Esophagus muscularis mucosa (tissue), 3 donors: ENCODE measurements at regions not wholly inside any gene's neighbourhood (a gene's known extent, or its start where the extent isn't known, plus 50 kb on each side); places are given as distances from the start of the nearest gene placed in this dataset.
A peak's percentile ranks its signal among the peaks of the same experiment; 100 is the strongest.

ENCODE experiments used
- POLR2AphosphoS5 ChIP-seq, 2 donors: sonication (generic); formaldehyde crosslinking; IDR thresholded peaks; one replicate each; pipeline ENCODE4 v1.6.1; 2017; ENCODE audit warnings: antibody characterized with exemption in 2 of 2
- TF ChIP-seq, protein P1 (sequence below), 3 experiments: fragments of 200-600 bp in 2 of 3; fragments of 450-650 bp in 1 of 3; sonication (generic) in 2 of 3; IDR thresholded peaks; one replicate each; pipeline ENCODE4 v1.5.1; 2017 to 2019; ENCODE audit warnings: antibody characterized with exemption in 3 of 3, mild to moderate bottlenecking in 2 of 3, moderate library complexity in 1 of 3

DNA sequence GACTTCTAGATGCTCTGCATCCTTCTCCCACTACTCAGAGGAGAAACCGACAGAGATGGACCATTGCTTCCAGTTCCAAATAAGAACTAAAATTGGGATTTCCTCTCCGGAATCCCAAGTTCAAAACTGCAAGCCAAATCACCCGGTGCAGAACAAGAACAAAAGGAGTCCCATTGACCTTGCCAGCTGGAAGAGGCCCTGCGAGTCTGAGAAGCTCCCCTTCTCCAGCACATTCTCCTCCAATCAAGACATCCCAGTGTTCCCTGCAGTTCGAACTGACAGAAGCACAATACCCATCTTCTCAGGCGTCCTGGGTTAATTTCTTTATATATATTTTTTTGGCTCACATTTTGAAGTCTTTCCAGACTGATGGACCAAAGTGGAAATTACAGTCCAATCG is 195.3 kb upstream of the MEIS1 start:
- TF ChIP-seq, protein P1, sequence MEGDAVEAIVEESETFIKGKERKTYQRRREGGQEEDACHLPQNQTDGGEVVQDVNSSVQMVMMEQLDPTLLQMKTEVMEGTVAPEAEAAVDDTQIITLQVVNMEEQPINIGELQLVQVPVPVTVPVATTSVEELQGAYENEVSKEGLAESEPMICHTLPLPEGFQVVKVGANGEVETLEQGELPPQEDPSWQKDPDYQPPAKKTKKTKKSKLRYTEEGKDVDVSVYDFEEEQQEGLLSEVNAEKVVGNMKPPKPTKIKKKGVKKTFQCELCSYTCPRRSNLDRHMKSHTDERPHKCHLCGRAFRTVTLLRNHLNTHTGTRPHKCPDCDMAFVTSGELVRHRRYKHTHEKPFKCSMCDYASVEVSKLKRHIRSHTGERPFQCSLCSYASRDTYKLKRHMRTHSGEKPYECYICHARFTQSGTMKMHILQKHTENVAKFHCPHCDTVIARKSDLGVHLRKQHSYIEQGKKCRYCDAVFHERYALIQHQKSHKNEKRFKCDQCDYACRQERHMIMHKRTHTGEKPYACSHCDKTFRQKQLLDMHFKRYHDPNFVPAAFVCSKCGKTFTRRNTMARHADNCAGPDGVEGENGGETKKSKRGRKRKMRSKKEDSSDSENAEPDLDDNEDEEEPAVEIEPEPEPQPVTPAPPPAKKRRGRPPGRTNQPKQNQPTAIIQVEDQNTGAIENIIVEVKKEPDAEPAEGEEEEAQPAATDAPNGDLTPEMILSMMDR (IDR thresholded peaks at IDR 0.05), result no peak
- TF ChIP-seq POLR2AphosphoS5 (IDR thresholded peaks at IDR 0.05), result peak in 1 of 2 donors; percentile 8
